ENCODE measurements at regions not wholly inside any gene's neighbourhood (a gene's known extent, or its start where the extent isn't known, plus 50 kb on each side); places are given as distances from the start of the nearest gene placed in this dataset.
A peak's percentile ranks its signal among the peaks of the same experiment; 100 is the strongest.

DNA sequence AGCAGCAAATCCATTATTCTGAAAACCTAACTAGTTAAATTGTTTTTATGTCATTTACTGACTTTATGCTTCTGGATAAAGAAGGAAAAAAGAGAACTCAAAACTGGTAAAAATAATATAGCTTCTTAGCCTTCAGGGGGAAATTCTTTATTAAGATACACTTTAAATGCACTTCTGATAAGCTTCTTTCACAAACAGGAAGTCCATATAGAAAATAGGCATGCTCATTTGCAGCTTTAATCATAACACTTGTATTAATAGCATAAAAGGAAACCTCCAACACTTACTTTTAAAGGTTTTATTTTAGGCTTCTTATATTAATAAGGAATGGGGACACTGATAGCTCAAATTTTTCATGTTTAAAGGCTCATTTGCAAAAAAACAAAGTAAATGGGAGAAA, 538.0 kb upstream of the SLC35B3 start:
- Histone ChIP-seq H3K79me2 (ENCODE audit: control insufficient read depth, insufficient read depth, low read length, poor library complexity) (no peaks in the 10 kb centered on the region), H3K4me2 (ENCODE audit: low read length) (no peak overlapping the region)

DNA sequence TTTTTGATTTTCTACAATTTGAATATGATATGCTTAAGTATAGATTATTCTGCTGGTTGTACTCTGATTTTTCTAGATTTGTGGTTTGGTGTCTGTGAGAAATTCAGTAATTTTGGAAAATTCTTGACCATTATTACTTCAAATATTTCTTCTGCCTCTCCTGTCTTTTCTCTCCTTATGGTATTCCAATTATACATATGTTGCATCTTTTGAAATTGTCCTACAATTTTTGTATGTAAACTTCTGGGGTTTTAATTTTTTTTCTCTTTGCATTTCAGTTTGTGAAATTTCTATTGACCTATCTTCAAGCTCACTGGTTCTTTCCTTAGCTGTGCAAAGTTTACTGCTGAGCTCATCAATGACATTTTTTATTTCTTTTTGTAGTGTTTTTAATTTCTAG, 534.4 kb upstream of the SLC35B3 start:
- Histone ChIP-seq H2BK5ac (ENCODE audit: low read depth, low read length, poor library complexity) (no peak overlapping the region), H4K12ac (ENCODE audit: low read depth, low read length) (no peak overlapping the region), H2BK120ac (ENCODE audit: insufficient read depth, low read length, poor library complexity) (no peak overlapping the region), H3K4me1 (ENCODE audit: control insufficient read depth in 1 of 2, insufficient read depth in 2 of 2, low read length in 2 of 2) (no peaks in the 10 kb centered on the region), H4K8ac (ENCODE audit: low read depth, low read length) (no peak overlapping the region), H2AFZ (ENCODE audit: insufficient read depth, low read length, poor library complexity) (no peak overlapping the region), H3K23ac (ENCODE audit: low read length) (no peak overlapping the region), H3K79me1 (ENCODE audit: low read length) (no peaks in the 10 kb centered on the region), H3K4me2 (ENCODE audit: low read length) (no peak overlapping the region), H2AK5ac (ENCODE audit: low read length) (no peak overlapping the region), H3K4me3 (ENCODE audit: low read depth, low read length) (no peak overlapping the region), H3K9ac (ENCODE audit: low read length) (no peak overlapping the region), H3K18ac (ENCODE audit: low read length) (no peak overlapping the region), H3K36me3 (ENCODE audit: control insufficient read depth in 1 of 2, insufficient read depth in 2 of 2, low read length in 2 of 2) (no peaks in the 10 kb centered on the region), H3K27me3 (ENCODE audit: insufficient read depth, low read length) (no peaks in the 10 kb centered on the region), H3K4ac (ENCODE audit: low read depth, low read length) (no peak overlapping the region), H2BK12ac (ENCODE audit: low read length) (no peak overlapping the region), H3K79me2 (ENCODE audit: control insufficient read depth, insufficient read depth, low read length, poor library complexity) (no peaks in the 10 kb centered on the region), H4K91ac (ENCODE audit: low read depth, low read length) (no peak overlapping the region), H3K27ac (ENCODE audit: low read depth, low read length) (no peak overlapping the region), H3K9me3 (ENCODE audit: insufficient read depth, low read depth, low read length) (no peaks in the 10 kb centered on the region), H3K14ac (ENCODE audit: low read length) (no peak overlapping the region)
- no peak for DNase-seq

More for the DNA sequence above, 538.0 kb upstream of the SLC35B3 start:
- H2BK120ac ChIP-seq (ENCODE audit: insufficient read depth, low read length, poor library complexity), result no peak overlapping the region
- H4K12ac ChIP-seq (ENCODE audit: low read depth, low read length), result no peak overlapping the region
- no peak overlapping the region for H2AK5ac ChIP-seq (ENCODE audit: low read length)
- no peak overlapping the region for H3K18ac ChIP-seq (ENCODE audit: low read length)
- H3K23ac ChIP-seq (ENCODE audit: low read length), result no peak overlapping the region
- H3K27me3 ChIP-seq (ENCODE audit: insufficient read depth, low read length), result no peaks in the 10 kb centered on the region
- no peaks in the 10 kb centered on the region for H3K36me3 ChIP-seq (ENCODE audit: control insufficient read depth in 1 of 2, insufficient read depth in 2 of 2, low read length in 2 of 2)
- H2BK12ac ChIP-seq (ENCODE audit: low read length), result no peak overlapping the region
- no peaks in the 10 kb centered on the region for H3K9me3 ChIP-seq (ENCODE audit: insufficient read depth, low read depth, low read length)
- no peaks in the 10 kb centered on the region for H3K4me1 ChIP-seq (ENCODE audit: control insufficient read depth in 1 of 2, insufficient read depth in 2 of 2, low read length in 2 of 2)
- DNase-seq, result no peak
- H3K79me1 ChIP-seq (ENCODE audit: low read length), result no peaks in the 10 kb centered on the region
- no peak overlapping the region for H4K8ac ChIP-seq (ENCODE audit: low read depth, low read length)
- H3K4me3 ChIP-seq (ENCODE audit: low read depth, low read length), result no peak overlapping the region
- no peak overlapping the region for H3K14ac ChIP-seq (ENCODE audit: low read length)
- H3K27ac ChIP-seq (ENCODE audit: low read depth, low read length), result no peak overlapping the region
- no peak overlapping the region for H2AFZ ChIP-seq (ENCODE audit: insufficient read depth, low read length, poor library complexity)
- no peak overlapping the region for H3K9ac ChIP-seq (ENCODE audit: low read length)
- H4K91ac ChIP-seq (ENCODE audit: low read depth, low read length), result no peak overlapping the region
- no peak overlapping the region for H3K4ac ChIP-seq (ENCODE audit: low read depth, low read length)
- no peak overlapping the region for H2BK5ac ChIP-seq (ENCODE audit: low read depth, low read length, poor library complexity)

DNA sequence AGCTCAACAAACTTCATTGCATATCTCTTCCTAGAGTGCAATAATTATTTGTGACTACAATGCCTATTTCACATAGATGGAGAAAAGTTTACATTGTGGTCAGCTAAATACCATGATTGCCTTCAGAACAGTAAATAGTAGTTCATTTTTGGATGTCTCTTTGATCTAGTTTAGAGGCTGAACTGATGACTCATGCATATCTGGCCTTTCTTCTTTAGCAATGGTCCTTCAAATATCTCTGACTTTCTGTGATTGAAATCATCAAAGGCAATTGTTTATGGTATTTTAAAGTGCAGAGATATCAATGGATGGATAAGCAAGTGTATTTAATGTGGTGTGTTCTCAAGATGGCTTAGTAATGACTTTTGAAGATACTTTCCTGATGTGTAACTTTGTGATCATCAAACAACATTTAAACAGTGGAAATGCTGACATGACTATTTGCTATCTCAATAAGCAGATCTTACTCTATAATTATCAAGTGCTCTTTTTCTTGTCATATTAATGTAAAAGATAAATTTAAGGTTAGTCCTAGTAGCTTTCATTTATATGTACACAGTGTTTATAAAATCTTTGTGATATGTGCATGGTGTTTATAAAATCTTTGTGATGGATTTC, 523.7 kb upstream of the SLC35B3 start:
- peak in 1 of 2 donors; percentile 64 for DNase-seq
- no peaks in the 10 kb centered on the region for H3K79me1 ChIP-seq (ENCODE audit: low read length)

DNA sequence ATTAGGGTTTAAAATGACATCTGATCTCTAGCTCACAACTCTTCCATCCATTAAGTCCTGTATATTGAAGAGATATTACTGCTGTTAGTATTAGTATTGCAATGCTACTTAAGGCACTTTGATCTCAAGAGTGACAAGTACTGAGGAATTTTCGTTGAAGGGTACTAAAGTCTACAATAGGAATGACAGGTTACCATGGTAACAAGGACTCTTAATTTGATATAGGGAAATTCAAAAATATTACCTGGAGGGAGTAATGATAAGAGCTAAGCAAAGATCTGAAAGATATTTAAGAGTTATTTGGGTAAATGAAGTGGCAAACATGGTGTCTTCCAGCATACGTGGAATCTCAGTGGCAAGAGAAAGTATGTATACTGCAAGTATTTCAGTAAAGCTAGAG, 518.0 kb upstream of the SLC35B3 start:
- Histone ChIP-seq H3K9ac (ENCODE audit: low read length) (no peak overlapping the region), H2BK5ac (ENCODE audit: low read depth, low read length, poor library complexity) (no peak overlapping the region), H4K91ac (ENCODE audit: low read depth, low read length) (no peak overlapping the region), H3K79me2 (ENCODE audit: control insufficient read depth, insufficient read depth, low read length, poor library complexity) (no peaks in the 10 kb centered on the region), H3K23ac (ENCODE audit: low read length) (no peak overlapping the region), H3K27ac (ENCODE audit: low read depth, low read length) (no peak overlapping the region), H3K4me1 (ENCODE audit: control insufficient read depth in 1 of 2, insufficient read depth in 2 of 2, low read length in 2 of 2) (no peaks in the 10 kb centered on the region), H3K27me3 (ENCODE audit: insufficient read depth, low read length) (no peaks in the 10 kb centered on the region), H3K79me1 (ENCODE audit: low read length) (no peaks in the 10 kb centered on the region), H2AK5ac (ENCODE audit: low read length) (no peak overlapping the region), H3K4ac (ENCODE audit: low read depth, low read length) (no peak overlapping the region), H3K4me3 (ENCODE audit: low read depth, low read length) (no peak overlapping the region), H3K36me3 (ENCODE audit: control insufficient read depth in 1 of 2, insufficient read depth in 2 of 2, low read length in 2 of 2) (no peaks in the 10 kb centered on the region), H4K12ac (ENCODE audit: low read depth, low read length) (no peak overlapping the region), H3K18ac (ENCODE audit: low read length) (no peak overlapping the region), H3K9me3 (ENCODE audit: insufficient read depth, low read depth, low read length) (no peaks in the 10 kb centered on the region), H4K8ac (ENCODE audit: low read depth, low read length) (no peak overlapping the region), H2BK120ac (ENCODE audit: insufficient read depth, low read length, poor library complexity) (no peak overlapping the region), H2AFZ (ENCODE audit: insufficient read depth, low read length, poor library complexity) (no peak overlapping the region), H3K4me2 (ENCODE audit: low read length) (no peak overlapping the region), H2BK12ac (ENCODE audit: low read length) (no peak overlapping the region), H3K14ac (ENCODE audit: low read length) (no peak overlapping the region)
- no CpG with 5 or more reads among the region's 2 CpGs for WGBS (ENCODE audit: extremely low coverage, insufficient coverage, insufficient read length)
- DNase-seq, result peak in 1 of 2 donors; percentile 2

More for the DNA sequence above, 523.7 kb upstream of the SLC35B3 start:
- Histone ChIP-seq H3K9ac (ENCODE audit: low read length) (no peak overlapping the region), H3K23ac (ENCODE audit: low read length) (no peak overlapping the region), H3K4me3 (ENCODE audit: low read depth, low read length) (no peak overlapping the region), H3K18ac (ENCODE audit: low read length) (no peak overlapping the region), H3K4me2 (ENCODE audit: low read length) (no peak overlapping the region), H2BK120ac (ENCODE audit: insufficient read depth, low read length, poor library complexity) (no peak overlapping the region), H4K8ac (ENCODE audit: low read depth, low read length) (no peak overlapping the region), H3K4ac (ENCODE audit: low read depth, low read length) (no peak overlapping the region), H3K14ac (ENCODE audit: low read length) (no peak overlapping the region), H2AK5ac (ENCODE audit: low read length) (no peak overlapping the region), H3K27ac (ENCODE audit: low read depth, low read length) (no peak overlapping the region), H3K4me1 (ENCODE audit: control insufficient read depth in 1 of 2, insufficient read depth in 2 of 2, low read length in 2 of 2) (no peaks in the 10 kb centered on the region), H2BK12ac (ENCODE audit: low read length) (no peak overlapping the region), H2BK5ac (ENCODE audit: low read depth, low read length, poor library complexity) (no peak overlapping the region), H4K12ac (ENCODE audit: low read depth, low read length) (no peak overlapping the region), H3K79me2 (ENCODE audit: control insufficient read depth, insufficient read depth, low read length, poor library complexity) (no peaks in the 10 kb centered on the region), H3K9me3 (ENCODE audit: insufficient read depth, low read depth, low read length) (no peaks in the 10 kb centered on the region), H4K91ac (ENCODE audit: low read depth, low read length) (no peak overlapping the region), H3K36me3 (ENCODE audit: control insufficient read depth in 1 of 2, insufficient read depth in 2 of 2, low read length in 2 of 2) (no peaks in the 10 kb centered on the region), H3K27me3 (ENCODE audit: insufficient read depth, low read length) (no peaks in the 10 kb centered on the region), H2AFZ (ENCODE audit: insufficient read depth, low read length, poor library complexity) (no peak overlapping the region)
